ENCODE measurements at regions not wholly inside any gene's neighbourhood (a gene's known extent, or its start where the extent isn't known, plus 50 kb on each side); places are given as distances from the start of the nearest gene placed in this dataset.

- Histone ChIP-seq H3K9me1 (ENCODE audit: control insufficient read depth, extremely low read depth, insufficient read depth, low read length) (no peaks in the 10 kb centered on the region), H3K36me3 (ENCODE audit: control insufficient read depth in 2 of 2, extremely low read depth in 1 of 2, insufficient read depth in 2 of 2, low read length in 2 of 2) (no peaks in the 10 kb centered on the region), H3K27ac (ENCODE audit: control insufficient read depth, insufficient read depth, low read length) (no peak overlapping the region), H3K79me2 (ENCODE audit: control insufficient read depth, insufficient read depth, low read length) (no peaks in the 10 kb centered on the region), H3K4me1 (ENCODE audit: control insufficient read depth, extremely low read depth, insufficient read depth, low read length) (peaks cover 4% of the 10 kb centered on the region), H4K20me1 (ENCODE audit: control insufficient read depth, extremely low read depth, insufficient read depth, low read length) (no peaks in the 10 kb centered on the region), H3K4me2 (ENCODE audit: control insufficient read depth, extremely low read depth, insufficient read depth, low read depth, low read length) (no peak overlapping the region), H3K9ac (ENCODE audit: control insufficient read depth, extremely low read depth, insufficient read depth, low read length) (no peak overlapping the region), H3K27me3 (ENCODE audit: control insufficient read depth, extremely low read depth, insufficient read depth, low read length) (peaks cover 3% of the 10 kb centered on the region), H3K4me3 (ENCODE audit: control insufficient read depth in 2 of 3, extremely low read depth in 1 of 3, insufficient read depth in 2 of 3, low read depth in 1 of 3, low read length in 3 of 3) (no peak overlapping the region), H3K9me3 (ENCODE audit: control insufficient read depth, low read depth, low read length) (no peaks in the 10 kb centered on the region), H2AFZ (ENCODE audit: control insufficient read depth, low read length) (no peak overlapping the region)
- dilution Hi-C loops (cut with MboI; ENCODE audit: extremely low pct_ligation_motif_present, low sequenced_read_pairs), result no loop called here
- no peak for TF ChIP-seq EZH2 (IDR thresholded peaks at IDR 0.05; ENCODE audit: low read length)
- no peak for FAIRE-seq
- no peak for DNase-seq (ENCODE audit: low read depth, low spot score)
Measured at GRCh38 chr9:84190411-84190810, 150.1 kb downstream of the SLC28A3 start.

GRCh38 chr9:84206801-84207370 lies 133.7 kb downstream of the SLC28A3 start:
- H3K27me3 ChIP-seq (ENCODE audit: control insufficient read depth, extremely low read depth, insufficient read depth, low read length), result peaks cover 4% of the 10 kb centered on the region
- dilution Hi-C loops (cut with MboI; ENCODE audit: extremely low pct_ligation_motif_present, low sequenced_read_pairs), result no loop called here
- no peak overlapping the region for H3K27ac ChIP-seq (ENCODE audit: control insufficient read depth, insufficient read depth, low read length)
- FAIRE-seq (no peak), DNase-seq (ENCODE audit: low read depth, low spot score) (no peak)
- no peaks in the 10 kb centered on the region for H3K4me1 ChIP-seq (ENCODE audit: control insufficient read depth, extremely low read depth, insufficient read depth, low read length)
- H3K4me3 ChIP-seq (ENCODE audit: control insufficient read depth in 2 of 3, extremely low read depth in 1 of 3, insufficient read depth in 2 of 3, low read depth in 1 of 3, low read length in 3 of 3), result no peak overlapping the region
- H3K79me2 ChIP-seq (ENCODE audit: control insufficient read depth, insufficient read depth, low read length), result no peaks in the 10 kb centered on the region
- no peak overlapping the region for H3K4me2 ChIP-seq (ENCODE audit: control insufficient read depth, extremely low read depth, insufficient read depth, low read depth, low read length)
- no peaks in the 10 kb centered on the region for H3K36me3 ChIP-seq (ENCODE audit: control insufficient read depth in 2 of 2, extremely low read depth in 1 of 2, insufficient read depth in 2 of 2, low read length in 2 of 2)
- no peaks in the 10 kb centered on the region for H4K20me1 ChIP-seq (ENCODE audit: control insufficient read depth, extremely low read depth, insufficient read depth, low read length)
- H3K9me1 ChIP-seq (ENCODE audit: control insufficient read depth, extremely low read depth, insufficient read depth, low read length), result no peaks in the 10 kb centered on the region
- no peak overlapping the region for H2AFZ ChIP-seq (ENCODE audit: control insufficient read depth, low read length)
- TF ChIP-seq EZH2 (IDR thresholded peaks at IDR 0.05; ENCODE audit: low read length), result no peak
- no peak for TF ChIP-seq CTCF (optimal IDR thresholded peaks at IDR 0.05 in 1 of 3, IDR thresholded peaks at IDR 0.05 in 1 of 3, conservative IDR thresholded peaks at IDR 0.05 in 1 of 3; ENCODE audit: extremely low read depth in 1 of 3, insufficient read depth in 2 of 3, low read length in 3 of 3)
- no peaks in the 10 kb centered on the region for H3K9me3 ChIP-seq (ENCODE audit: control insufficient read depth, low read depth, low read length)
- H3K9ac ChIP-seq (ENCODE audit: control insufficient read depth, extremely low read depth, insufficient read depth, low read length), result no peak overlapping the region

GRCh38 chr9:84207491-84207951 lies 133.0 kb downstream of the SLC28A3 start:
- Histone ChIP-seq H3K27ac (ENCODE audit: control insufficient read depth, insufficient read depth, low read length) (no peak overlapping the region), H3K27me3 (ENCODE audit: control insufficient read depth, extremely low read depth, insufficient read depth, low read length) (peaks cover 4% of the 10 kb centered on the region), H4K20me1 (ENCODE audit: control insufficient read depth, extremely low read depth, insufficient read depth, low read length) (no peaks in the 10 kb centered on the region), H3K36me3 (ENCODE audit: control insufficient read depth in 2 of 2, extremely low read depth in 1 of 2, insufficient read depth in 2 of 2, low read length in 2 of 2) (no peaks in the 10 kb centered on the region), H3K4me1 (ENCODE audit: control insufficient read depth, extremely low read depth, insufficient read depth, low read length) (no peaks in the 10 kb centered on the region), H3K79me2 (ENCODE audit: control insufficient read depth, insufficient read depth, low read length) (no peaks in the 10 kb centered on the region), H3K4me3 (ENCODE audit: control insufficient read depth in 2 of 3, extremely low read depth in 1 of 3, insufficient read depth in 2 of 3, low read depth in 1 of 3, low read length in 3 of 3) (no peak overlapping the region), H3K9ac (ENCODE audit: control insufficient read depth, extremely low read depth, insufficient read depth, low read length) (no peak overlapping the region), H2AFZ (ENCODE audit: control insufficient read depth, low read length) (no peak overlapping the region), H3K9me3 (ENCODE audit: control insufficient read depth, low read depth, low read length) (no peaks in the 10 kb centered on the region), H3K9me1 (ENCODE audit: control insufficient read depth, extremely low read depth, insufficient read depth, low read length) (no peaks in the 10 kb centered on the region), H3K4me2 (ENCODE audit: control insufficient read depth, extremely low read depth, insufficient read depth, low read depth, low read length) (no peak overlapping the region)
- TF ChIP-seq EZH2 (IDR thresholded peaks at IDR 0.05; ENCODE audit: low read length) (no peak), CTCF (optimal IDR thresholded peaks at IDR 0.05 in 1 of 3, IDR thresholded peaks at IDR 0.05 in 1 of 3, conservative IDR thresholded peaks at IDR 0.05 in 1 of 3; ENCODE audit: extremely low read depth in 1 of 3, insufficient read depth in 2 of 3, low read length in 3 of 3) (no peak)
- dilution Hi-C loops (cut with MboI; ENCODE audit: extremely low pct_ligation_motif_present, low sequenced_read_pairs), result no loop called here
- no peak for FAIRE-seq
- DNase-seq (ENCODE audit: low read depth, low spot score), result no peak

Data from keratinocyte (primary cell).